PC-3 (cell line): ENCODE measurements at regions not wholly inside any gene's neighbourhood (a gene's known extent, or its start where the extent isn't known, plus 50 kb on each side); places are given as distances from the start of the nearest gene placed in this dataset.

Experiments used
- CTCF ChIP-seq: fragments of 300-600 bp; sonication (generic); conservative IDR thresholded peaks from 2 replicates; pipeline ENCODE4 v1.5.1; 2017; ENCODE audit warnings: antibody characterized with exemption, low read depth, mild to moderate bottlenecking, low read length
- EZH2phosphoT487 ChIP-seq: fragments of 300-600 bp; sonication (generic); IDR thresholded peaks from 2 replicates; pipeline ENCODE4 v1.6.1; 2018; ENCODE audit warnings: mild to moderate bottlenecking, antibody characterized with exemption, low read length, borderline replicate concordance

DNA sequence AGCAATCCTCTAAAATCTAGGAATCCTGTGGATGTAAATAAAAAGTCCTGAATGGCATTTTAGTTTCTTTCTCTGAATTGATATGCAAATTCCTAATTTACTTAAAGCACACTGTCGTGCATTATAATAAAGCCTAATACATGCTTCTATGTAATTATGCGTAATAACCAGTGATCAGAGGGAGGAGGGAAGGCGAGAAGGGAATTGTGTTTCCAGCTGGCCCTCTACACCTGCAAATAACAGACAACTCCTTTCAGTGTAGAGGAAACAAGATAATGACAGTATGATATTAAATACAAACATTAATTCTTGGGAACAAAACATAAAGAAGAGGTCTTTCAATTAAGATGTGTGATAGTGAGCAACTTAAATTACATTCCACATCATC is 419.6 kb upstream of the LCORL start:
- TF ChIP-seq CTCF (no peak), EZH2phosphoT487 (no peak)
